ENCODE measurements at regions not wholly inside any gene's neighbourhood (a gene's known extent, or its start where the extent isn't known, plus 50 kb on each side); places are given as distances from the start of the nearest gene placed in this dataset.

DNA sequence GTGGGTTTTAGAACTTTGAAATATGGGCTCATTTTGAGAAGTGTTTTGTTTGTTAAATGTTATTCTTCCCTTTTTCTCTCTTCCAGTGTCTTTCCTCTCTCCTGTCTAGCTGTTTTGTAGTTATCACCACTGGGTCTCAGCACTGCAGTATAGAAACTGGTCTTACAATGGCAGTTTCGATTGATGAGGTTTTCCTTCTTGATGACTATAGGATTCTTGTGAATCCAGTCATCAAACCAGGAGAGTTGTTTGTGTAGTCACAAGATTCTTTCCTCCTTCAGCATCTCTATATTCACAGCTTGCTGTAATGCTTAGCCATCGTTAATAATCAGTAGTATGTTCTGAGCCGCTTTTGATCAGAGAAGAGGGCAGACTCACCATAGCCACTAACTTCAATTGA lies 172.3 kb downstream of the OGFRL1 start:
- TF ChIP-seq, protein P1, sequence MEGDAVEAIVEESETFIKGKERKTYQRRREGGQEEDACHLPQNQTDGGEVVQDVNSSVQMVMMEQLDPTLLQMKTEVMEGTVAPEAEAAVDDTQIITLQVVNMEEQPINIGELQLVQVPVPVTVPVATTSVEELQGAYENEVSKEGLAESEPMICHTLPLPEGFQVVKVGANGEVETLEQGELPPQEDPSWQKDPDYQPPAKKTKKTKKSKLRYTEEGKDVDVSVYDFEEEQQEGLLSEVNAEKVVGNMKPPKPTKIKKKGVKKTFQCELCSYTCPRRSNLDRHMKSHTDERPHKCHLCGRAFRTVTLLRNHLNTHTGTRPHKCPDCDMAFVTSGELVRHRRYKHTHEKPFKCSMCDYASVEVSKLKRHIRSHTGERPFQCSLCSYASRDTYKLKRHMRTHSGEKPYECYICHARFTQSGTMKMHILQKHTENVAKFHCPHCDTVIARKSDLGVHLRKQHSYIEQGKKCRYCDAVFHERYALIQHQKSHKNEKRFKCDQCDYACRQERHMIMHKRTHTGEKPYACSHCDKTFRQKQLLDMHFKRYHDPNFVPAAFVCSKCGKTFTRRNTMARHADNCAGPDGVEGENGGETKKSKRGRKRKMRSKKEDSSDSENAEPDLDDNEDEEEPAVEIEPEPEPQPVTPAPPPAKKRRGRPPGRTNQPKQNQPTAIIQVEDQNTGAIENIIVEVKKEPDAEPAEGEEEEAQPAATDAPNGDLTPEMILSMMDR (IDR thresholded peaks at IDR 0.05), result no peak
- no peak for TF ChIP-seq EZH2phosphoT487 (IDR thresholded peaks at IDR 0.05)

All from neural progenitor cell (in vitro differentiated cells).